HG02763 (cell line): ENCODE measurements at regions not wholly inside any gene's neighbourhood (a gene's known extent, or its start where the extent isn't known, plus 50 kb on each side); places are given as distances from the start of the nearest gene placed in this dataset.

Experiments
- ATAC-seq: cut with Tn5 transposase; IDR thresholded peaks from one replicate; pipeline ENCODE4 v1.9.1; 2021; ENCODE audit warnings: mild to moderate bottlenecking, moderate library complexity; ENCODE audit not compliant: unreplicated experiment

GRCh38 chr5:147162740-147163139 lies 72.1 kb upstream of the STK32A start:
- ATAC-seq: no peak

- ATAC-seq: no peak
Observed at GRCh38 chr5:147167529-147167928, 67.3 kb upstream of the STK32A start.

- no peak for ATAC-seq
Observed at GRCh38 chr5:147168578-147169327, 66.1 kb upstream of the STK32A start.

- no peak for ATAC-seq
Observed at GRCh38 chr5:147169399-147169798, 65.4 kb upstream of the STK32A start.

- no peak for ATAC-seq
Observed at GRCh38 chr5:147169901-147170300, 64.9 kb upstream of the STK32A start.

- peak; percentile 75 for ATAC-seq
Observed at GRCh38 chr5:147170603-147171002, 64.2 kb upstream of the STK32A start.

- ATAC-seq: no peak
Observed at GRCh38 chr5:147174671-147175265, 60.1 kb upstream of the STK32A start.

- no peak for ATAC-seq
Observed at GRCh38 chr5:147175516-147176097, 59.2 kb upstream of the STK32A start.

GRCh38 chr5:147176422-147176821 lies 58.4 kb upstream of the STK32A start:
- ATAC-seq: no peak

- ATAC-seq: no peak
Observed at GRCh38 chr5:147177125-147177840, 57.5 kb upstream of the STK32A start.

GRCh38 chr5:147179562-147180147 lies 55.2 kb upstream of the STK32A start:
- no peak for ATAC-seq

GRCh38 chr5:147180751-147181150 lies 54.1 kb upstream of the STK32A start:
- ATAC-seq: no peak
